Activated CD4-positive, alpha-beta T cell treated with anti-CD3 and anti-CD28 coated beads, Interleukin-2, amount 50 U/mL, for 24 hours (primary cell): ENCODE measurements at regions not wholly inside any gene's neighbourhood (a gene's known extent, or its start where the extent isn't known, plus 50 kb on each side); places are given as distances from the start of the nearest gene placed in this dataset.

Experiments
- DNase-seq, 2 donors: peaks; one replicate each; pipeline ENCODE4 v3.0.0-alpha.2; 2020; ENCODE audit warnings: low read depth in 1 of 2, low spot score in 1 of 2

DNA sequence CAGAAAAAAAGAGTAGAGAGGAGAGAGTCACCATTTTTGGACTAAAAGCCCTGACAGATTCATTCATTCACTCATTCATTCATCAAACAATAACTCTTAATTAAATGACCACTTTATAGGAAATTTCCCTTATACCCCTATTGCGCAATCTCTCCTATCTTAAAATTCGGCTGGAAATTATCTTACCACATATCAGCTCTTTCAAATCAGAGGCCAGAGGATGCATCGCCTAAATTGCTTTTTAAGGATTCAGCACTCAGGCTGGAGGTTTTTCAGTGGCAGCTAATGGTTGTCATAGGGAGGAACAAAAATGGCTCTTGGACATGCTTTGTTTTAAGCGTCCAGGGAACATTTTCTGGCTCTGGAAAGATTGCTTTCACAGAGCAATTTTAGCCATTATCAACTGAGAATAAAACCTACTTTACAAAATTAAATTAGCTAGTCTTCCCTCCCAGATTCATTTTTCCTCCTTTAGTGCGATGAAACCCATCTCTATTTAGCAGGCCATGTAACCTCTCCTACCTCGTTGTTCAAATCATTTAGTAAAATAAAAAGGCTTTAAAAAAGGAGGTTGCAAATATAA, 115.2 kb downstream of the OLFM4 start:
- DNase-seq = no peak

DNA sequence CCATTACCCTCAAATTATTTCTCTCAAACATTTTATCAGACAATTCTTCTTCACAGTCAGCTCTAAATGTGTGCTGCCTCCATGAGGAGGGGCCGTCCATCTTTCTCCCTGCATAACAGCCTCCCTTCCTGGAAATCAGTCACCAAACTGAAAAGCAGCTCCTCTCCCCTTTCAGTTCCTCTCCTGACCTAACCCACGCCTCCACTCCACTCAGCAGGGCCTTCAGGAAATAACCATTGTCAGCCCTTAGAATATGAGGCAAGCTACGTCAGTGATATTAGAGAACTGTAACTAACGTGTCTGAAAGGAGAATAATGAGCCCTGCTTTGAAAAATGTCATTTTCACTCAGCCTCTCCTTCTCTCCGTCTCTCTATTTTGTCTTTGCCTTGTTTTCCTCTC, 116.2 kb downstream of the OLFM4 start:
- no peak for DNase-seq

DNA sequence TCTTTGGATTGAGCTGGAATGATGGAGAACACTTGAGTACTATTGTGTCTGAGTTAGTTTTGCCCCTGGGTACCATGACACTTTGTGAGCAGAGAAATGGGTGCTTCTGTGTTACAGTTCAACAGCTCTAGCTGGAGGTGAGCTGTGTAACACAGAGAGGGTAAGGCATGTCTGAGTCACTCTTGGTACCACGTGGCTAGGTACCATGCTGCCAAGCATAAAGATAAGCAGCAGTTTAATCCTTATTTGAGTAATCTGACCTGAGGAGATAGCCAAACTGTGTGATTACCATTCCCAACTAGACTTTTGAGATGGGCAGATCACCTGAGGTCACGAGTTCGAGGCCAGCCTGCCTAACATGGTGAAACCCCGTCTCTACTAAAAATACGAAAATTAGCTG, 122.0 kb downstream of the OLFM4 start:
- DNase-seq = no peak

DNA sequence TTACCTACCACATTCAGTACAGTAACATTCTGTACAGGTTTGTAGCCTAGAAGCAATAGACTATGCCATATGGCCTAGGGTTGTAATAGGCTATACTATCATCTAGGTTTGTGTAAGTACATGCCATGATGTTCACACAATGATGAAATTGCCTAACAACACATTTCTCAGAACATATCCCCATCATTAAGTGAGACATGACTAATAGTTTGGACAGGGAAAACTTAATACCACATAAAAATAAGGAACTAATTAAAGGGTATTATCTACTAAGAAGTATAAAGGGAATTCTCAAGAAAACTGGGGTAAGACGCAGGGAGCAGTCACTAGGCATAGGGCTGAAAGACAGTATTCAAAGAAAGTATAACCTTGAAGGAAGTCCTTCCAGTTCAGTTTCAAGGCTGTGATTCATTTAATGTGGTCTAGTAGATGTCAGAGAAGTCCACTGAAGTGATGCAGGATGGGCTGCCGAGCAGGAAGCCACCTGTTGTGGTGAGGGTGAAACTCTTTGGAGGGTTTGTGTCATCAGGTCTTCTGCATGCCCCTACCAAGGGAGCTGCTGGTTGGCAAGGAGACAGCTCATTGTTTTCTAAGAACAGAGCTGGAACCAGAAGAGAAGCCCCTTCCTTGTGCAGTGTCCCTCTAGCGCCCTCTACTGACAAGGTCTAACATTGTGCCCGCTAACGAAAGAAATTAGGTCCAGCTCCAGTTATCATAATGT, 122.9 kb downstream of the OLFM4 start:
- no peak for DNase-seq

DNA sequence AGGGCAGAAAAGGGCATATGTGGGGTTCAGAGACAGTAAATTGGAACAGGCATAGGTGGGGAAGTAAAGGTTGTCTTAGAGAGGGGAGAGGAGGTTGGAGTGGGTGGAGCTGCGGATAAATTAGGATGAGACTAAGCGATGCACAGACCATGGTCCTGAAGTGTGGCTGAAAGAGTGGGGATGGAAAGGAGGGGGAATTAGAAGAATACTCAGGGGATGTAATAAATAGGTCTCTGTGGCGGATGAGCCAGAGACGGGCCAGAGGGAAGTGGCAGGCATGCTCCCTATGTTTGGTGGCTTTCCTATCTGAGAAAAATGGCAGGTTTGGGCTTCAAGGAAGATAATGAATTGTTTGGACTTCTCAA, 123.4 kb downstream of the OLFM4 start:
- no peak for DNase-seq

DNA sequence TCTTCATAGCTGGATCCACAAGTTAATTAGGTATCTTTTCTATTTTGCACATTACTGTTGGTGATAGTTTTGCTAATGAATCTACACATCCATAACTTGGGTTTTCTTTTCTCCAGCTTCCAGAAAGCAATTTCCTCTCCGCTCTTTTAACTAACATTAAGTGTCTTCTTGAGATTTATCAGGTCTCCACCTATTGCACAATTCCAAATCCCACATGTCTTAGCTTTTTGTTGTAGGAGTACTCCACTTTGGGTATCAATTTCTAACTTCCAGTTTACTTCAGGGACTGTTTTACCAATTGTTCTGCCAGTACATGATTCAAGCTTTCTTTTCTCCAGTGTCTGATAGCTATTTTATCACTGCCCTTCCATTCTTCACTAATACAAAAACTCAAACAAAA, 129.6 kb downstream of the OLFM4 start:
- DNase-seq = no peak

DNA sequence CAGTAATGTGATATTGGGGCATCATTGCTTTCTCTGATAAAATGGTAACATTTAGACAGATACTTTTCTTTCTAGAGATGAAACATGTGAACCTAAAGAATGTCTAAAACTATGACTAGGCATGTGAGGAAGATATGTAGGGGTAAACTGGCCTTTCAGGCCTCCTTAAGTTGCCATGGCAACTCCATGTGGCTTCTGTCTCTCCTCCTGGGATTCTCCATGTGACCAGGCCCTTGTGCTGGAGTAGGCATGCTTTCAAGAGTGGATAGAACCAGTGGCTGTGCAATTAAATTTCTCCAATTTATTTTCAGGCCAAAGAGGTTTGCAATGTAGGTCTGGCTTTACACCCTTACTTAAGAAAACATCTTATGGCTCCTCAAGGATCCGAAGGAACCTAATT, 130.8 kb downstream of the OLFM4 start:
- DNase-seq = no peak

DNA sequence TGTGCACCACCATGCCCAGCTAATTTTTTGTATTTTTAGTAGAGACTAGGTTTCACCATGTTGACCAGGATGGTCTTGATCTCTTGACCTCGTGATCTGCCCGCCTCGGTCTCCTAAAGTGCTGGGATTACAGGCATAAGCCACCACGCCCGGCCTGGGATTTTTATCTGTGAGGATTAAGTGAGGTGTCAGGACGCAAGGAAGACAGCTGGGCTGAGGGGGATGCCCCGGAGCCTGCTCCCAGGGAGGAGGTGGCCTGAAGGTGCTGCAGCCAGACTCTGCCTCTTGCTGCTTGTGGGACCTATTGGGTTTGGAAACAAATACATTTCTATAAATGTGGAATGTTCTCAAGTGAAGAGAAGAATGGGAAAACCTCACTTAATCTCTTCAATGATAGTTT, 131.6 kb downstream of the OLFM4 start:
- no peak for DNase-seq

DNA sequence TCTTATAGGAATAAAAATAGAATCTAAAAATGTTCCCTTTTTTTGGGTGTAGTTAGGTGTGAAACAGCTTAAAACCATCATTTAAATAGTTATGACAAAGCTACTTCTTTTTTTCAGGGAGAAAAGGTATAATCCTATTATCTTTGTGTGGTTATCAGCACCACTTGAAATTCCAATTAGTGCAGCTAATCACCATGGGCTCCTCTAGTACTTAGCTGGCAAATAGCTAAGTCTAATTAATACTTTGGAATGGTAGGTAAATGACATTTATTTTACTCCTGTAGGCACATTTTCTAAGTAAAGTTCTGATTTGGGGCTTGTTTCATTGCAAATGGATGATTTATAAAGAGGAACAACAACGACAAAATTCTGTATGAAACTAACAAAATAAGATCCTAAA, 132.6 kb downstream of the OLFM4 start:
- DNase-seq = no peak

DNA sequence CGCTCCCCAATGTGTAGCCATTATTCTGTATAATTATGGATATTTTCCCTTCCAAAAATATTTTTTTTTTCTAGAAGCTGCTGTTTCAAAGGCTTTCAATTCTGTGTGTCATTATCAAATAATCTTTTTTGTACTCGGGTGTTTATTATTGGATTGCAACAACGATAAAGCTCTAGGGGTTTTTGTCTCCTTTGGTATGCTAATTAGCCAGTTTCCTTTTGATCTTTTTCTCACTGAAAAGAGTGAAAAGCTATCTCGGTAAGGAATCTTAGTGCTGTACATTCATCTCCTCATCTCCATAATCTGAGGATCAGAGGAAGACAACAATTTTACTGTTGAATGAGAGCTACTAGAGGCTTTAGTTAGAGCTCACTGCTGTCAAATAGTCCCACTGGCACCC, 136.6 kb downstream of the OLFM4 start:
- DNase-seq = no peak

DNA sequence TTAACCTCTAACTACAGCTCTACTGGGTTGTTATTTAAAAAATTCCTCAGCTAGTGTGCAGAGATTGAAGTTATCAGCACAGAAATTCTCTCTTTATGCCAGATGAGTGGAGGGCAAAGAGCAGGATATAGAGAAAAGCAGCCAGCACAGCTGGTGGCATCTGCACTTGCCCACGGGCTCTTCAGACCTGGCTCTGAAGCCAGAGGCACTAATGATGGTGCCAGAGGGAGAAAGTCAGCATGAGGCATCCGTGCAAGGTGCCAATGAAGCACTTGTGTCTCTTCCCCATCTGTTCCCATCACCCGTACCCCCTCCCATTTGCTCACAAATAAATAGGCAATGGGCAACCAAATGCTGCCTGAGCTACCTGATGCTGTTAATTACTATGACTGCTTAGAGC, 138.9 kb downstream of the OLFM4 start:
- no peak for DNase-seq

DNA sequence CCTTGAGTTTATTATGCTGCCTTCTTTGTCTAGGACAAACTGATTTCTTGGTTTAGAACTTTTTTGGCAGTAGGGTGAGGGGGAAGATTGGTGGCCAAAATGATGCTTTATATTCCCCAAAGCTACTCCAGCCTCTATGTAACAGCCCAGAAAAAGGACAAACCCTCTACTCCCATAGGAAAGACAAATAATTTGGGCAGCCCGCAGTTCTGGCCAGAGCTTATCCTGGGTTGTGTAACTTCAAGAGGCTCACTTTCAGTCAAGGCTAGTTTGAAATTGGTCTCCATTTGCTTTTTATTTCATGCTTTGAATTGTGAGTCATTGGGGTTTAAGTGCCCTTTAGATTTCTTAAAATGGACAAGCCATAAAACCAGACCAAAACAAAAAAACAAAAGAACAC, 142.3 kb downstream of the OLFM4 start:
- no peak for DNase-seq

DNA sequence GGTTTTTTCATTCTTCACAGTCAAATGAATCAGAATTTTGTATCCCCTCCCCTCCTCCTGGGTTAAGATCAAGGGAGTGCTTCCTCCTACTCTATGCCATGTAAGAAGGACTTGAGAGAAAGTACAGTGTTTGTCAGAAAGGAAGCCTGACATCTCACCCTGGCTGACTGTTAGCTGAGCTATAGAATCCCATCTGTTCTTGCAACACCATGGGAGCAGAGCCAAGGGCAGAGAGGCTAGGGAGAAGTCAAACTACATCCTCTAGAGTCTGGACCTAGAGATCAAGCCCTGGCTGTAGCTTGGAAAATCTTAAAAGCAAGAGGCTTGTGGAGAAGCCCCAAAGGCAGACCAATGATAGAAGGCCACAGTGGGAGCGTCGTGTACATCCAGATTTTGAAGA, 145.9 kb downstream of the OLFM4 start:
- DNase-seq = no peak

DNA sequence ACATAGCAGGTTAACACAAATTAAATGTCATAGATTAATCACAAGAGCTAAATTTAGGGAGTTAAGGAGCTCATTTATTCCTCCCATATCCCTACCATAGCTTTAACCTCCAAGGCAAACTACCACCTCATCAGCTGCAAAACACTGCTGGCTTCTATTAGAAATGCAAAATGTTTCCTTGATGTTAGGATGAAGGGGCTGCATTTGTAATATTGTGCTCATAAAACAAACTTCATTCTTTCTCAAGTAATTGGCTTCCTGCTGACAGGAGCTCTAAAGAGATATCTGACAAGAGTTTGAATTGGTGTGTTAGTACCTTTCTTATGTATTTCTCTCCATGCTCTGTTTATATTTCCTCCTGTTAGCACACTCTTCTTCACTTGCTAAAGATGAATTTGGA, 152.1 kb downstream of the OLFM4 start:
- DNase-seq = no peak

DNA sequence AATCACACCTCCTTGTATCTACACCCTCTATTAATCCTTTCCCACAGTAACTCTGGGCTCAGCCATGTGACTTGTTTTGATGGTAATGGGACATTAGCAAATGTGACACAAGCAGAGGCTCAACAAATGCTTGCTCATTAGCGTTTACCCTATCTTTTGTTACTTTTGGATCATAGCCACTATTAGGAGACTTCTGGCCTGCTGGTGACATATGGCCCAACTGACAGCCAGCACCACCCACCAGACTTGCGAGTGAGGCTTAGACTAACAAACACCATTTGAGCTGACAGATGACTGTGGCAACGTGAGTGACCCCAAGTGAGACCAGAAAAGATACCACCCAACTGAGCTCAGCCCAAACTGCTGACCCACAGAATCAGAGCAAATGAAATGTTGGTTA, 154.1 kb downstream of the OLFM4 start:
- DNase-seq = no peak

DNA sequence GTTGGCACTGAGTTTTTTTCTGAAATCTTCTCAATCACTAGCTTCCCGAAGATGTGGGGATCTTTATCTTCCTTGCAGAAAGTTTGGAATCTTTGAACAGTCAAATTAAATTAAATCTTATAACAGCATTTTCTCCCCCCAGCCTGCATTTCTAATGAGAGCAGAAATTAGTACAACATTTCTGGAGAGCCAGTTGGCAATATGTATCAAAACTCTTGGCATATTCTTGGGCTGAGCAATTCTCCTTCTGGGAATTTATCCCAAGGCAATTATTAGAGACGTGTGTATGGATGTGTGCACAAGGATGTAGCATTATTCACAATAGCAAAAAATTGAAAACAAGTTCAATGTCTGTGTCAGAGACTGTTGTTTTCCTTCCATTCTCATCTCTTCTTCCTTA, 159.5 kb downstream of the OLFM4 start:
- DNase-seq = no peak

DNA sequence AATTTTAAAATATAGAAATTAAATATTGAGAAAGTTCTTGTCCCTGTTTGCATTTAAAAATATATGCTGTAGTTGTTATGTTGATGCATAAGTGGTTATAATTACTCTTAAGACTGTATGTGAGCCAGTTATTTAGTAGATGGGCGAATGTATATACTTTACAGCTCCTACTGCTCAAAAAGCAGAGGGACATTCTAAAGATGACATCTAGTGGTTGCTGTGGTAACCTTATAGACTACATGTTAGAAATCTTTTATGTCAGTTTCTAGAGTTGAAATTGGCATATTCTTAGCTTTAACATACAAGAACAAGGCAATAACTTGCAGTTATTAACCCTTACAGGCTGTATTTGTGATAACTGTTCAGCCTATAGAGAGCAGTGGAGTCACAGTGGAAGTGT, 160.5 kb downstream of the OLFM4 start:
- no peak for DNase-seq

DNA sequence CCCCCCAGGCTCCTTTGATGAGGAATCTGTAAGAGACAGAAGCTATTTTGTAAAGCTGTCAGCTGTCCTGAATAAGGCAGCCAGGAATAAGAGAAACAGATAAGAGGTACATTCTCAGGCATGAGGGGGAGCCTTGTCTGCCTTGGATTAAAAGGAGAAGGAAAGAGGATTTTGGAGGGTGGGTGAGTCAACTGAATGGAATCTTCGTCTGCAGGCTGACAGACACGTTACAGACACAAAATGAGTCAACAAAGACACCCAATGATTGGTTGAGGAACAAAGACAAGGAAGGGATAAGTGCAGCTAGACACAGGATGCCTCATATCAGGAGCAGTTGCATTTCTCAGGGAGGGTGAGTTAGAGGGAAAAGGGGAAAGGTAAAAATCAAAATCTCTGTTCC, 162.5 kb downstream of the OLFM4 start:
- no peak for DNase-seq

DNA sequence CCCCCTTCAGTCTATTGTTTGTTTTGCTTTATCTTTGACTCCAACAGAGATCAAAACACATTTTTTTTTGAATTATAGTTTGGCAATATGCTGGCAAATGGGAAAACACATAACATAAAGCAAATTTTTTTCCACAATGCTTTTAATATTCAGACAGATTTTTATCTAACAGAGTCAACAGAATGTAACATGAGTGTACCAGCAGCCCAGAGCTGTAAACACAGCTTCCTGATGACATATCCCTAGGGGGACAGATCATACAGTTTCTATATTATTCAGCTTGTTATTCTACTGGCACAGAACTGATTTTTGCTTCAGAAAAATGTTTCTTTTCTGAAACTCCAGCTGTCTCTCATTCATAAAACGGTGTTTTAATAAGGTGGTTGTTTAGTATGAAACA, 168.8 kb downstream of the OLFM4 start:
- no peak for DNase-seq

DNA sequence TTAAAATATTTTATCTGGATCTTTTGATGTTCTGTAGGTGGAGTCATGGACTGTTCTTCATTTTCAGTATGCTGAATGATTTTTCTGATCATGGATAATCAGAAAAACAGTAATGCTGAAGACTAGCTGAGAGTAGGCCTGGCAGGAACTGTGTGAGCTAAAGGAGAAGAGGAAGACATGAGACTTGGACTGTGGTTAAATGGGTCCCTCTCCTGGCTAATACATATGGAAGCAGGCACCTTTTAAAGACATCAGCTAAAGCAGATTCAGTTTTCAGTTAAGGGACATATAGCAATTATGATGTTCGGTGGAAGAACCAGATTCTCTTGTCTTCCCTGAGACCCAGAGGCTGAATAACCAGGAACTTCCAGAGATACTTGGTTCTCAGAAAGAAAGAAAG, 169.4 kb downstream of the OLFM4 start:
- DNase-seq = no peak

DNA sequence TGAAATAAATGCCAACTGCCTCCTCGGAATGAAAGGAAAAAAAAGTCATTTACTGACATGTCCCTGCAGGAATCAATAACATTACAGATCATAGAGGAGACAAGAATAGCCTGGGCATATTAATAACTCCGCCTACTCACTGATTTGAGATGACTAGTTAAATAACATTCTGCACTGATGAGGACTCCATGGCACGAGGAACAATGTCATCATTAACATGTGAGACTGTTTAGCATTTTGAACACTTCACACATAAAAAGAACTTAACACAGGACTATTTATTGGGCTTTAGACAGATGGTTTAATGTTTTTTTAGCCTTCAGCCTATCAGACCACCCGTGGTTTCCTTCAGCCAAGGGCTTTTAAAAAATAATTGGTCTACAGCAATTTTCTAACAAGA, 170.1 kb downstream of the OLFM4 start:
- no peak for DNase-seq

DNA sequence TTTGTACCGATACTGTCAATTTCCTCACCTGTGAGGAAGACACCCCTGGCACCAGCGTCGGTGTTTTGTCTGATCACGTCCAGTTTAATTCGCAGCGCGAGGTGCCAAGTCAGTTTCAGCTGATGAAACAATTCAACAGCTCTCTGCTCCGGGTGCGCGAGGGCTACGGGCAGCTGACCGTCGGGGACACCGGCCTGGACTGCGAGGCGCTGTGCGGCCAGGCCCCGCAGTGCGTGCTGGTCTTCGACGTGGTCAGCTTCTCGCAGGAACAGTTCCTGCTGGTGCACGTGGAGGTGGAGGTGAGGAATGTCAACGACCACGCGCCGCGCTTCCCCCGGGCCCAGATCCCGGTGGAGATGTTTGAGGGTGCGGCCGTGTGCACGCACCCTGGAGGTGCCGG, 171.5 kb downstream of the OLFM4 start:
- DNase-seq = no peak
